EL (cell line): ENCODE measurements at regions not wholly inside any gene's neighbourhood (a gene's known extent, or its start where the extent isn't known, plus 50 kb on each side); places are given as distances from the start of the nearest gene placed in this dataset.
"Not testable (repeated sequence)": the region's sequence is repeated elsewhere in the genome, so short reads cannot be mapped to it uniquely, and the experiment has no call there.

ENCODE experiments used
- DNase-seq: peaks from one replicate; pipeline ENCODE4 v3.0.0-alpha.2; 2016

GRCh38 chr2:81389203-81389602, 1084.7 kb upstream of the LRRTM1 start:
- DNase-seq = no peak

- DNase-seq = no peak
Measured at GRCh38 chr2:81363800-81364199, 1059.2 kb upstream of the LRRTM1 start.

- DNase-seq = not testable (repeated sequence)
Measured at GRCh38 chr2:81362468-81362867, 1057.9 kb upstream of the LRRTM1 start.

GRCh38 chr2:81355436-81355835, 1050.9 kb upstream of the LRRTM1 start:
- DNase-seq = no peak

GRCh38 chr2:81334046-81334445, 1029.5 kb upstream of the LRRTM1 start:
- no peak for DNase-seq

GRCh38 chr2:81328968-81329367, 1024.4 kb upstream of the LRRTM1 start:
- no peak for DNase-seq

GRCh38 chr2:81327911-81328310, 1023.4 kb upstream of the LRRTM1 start:
- no peak for DNase-seq

- DNase-seq = no peak
Measured at GRCh38 chr2:81324046-81324445, 1019.5 kb upstream of the LRRTM1 start.

- no peak for DNase-seq
Measured at GRCh38 chr2:81304154-81304830, 999.7 kb upstream of the LRRTM1 start.

GRCh38 chr2:81303321-81303720, 998.8 kb upstream of the LRRTM1 start:
- DNase-seq = no peak

GRCh38 chr2:81299841-81300240, 995.3 kb upstream of the LRRTM1 start:
- no peak for DNase-seq

- no peak for DNase-seq
Measured at GRCh38 chr2:81290846-81291245, 986.3 kb upstream of the LRRTM1 start.

GRCh38 chr2:81283081-81283480, 978.5 kb upstream of the LRRTM1 start:
- DNase-seq = no peak

- no peak for DNase-seq
Measured at GRCh38 chr2:81282151-81282769, 977.7 kb upstream of the LRRTM1 start.

- DNase-seq = no peak
Measured at GRCh38 chr2:81276595-81276994, 972.0 kb upstream of the LRRTM1 start.

GRCh38 chr2:81266106-81266505, 961.6 kb upstream of the LRRTM1 start:
- DNase-seq = no peak

GRCh38 chr2:81263989-81264388, 959.4 kb upstream of the LRRTM1 start:
- no peak for DNase-seq

GRCh38 chr2:81260320-81260719, 955.8 kb upstream of the LRRTM1 start:
- no peak for DNase-seq

GRCh38 chr2:81250270-81250669, 945.7 kb upstream of the LRRTM1 start:
- DNase-seq = no peak

GRCh38 chr2:81249152-81249551, 944.6 kb upstream of the LRRTM1 start:
- no peak for DNase-seq

- no peak for DNase-seq
Measured at GRCh38 chr2:81247648-81248047, 943.1 kb upstream of the LRRTM1 start.

GRCh38 chr2:81242501-81242900, 937.9 kb upstream of the LRRTM1 start:
- no peak for DNase-seq

GRCh38 chr2:81238462-81238861, 933.9 kb upstream of the LRRTM1 start:
- no peak for DNase-seq

GRCh38 chr2:81235601-81236000, 931.0 kb upstream of the LRRTM1 start:
- no peak for DNase-seq

- DNase-seq = no peak
Measured at GRCh38 chr2:81234711-81235110, 930.2 kb upstream of the LRRTM1 start.
